HG02759 (cell line): ENCODE measurements at regions not wholly inside any gene's neighbourhood (a gene's known extent, or its start where the extent isn't known, plus 50 kb on each side); places are given as distances from the start of the nearest gene placed in this dataset.
"Not testable (repeated sequence)": the region's sequence is repeated elsewhere in the genome, so short reads cannot be mapped to it uniquely, and the experiment has no call there.

Experiments used
- ATAC-seq: cut with Tn5 transposase; IDR thresholded peaks from one replicate; pipeline ENCODE4 v1.9.1; 2021; ENCODE audit warnings: mild to moderate bottlenecking, moderate library complexity; ENCODE audit not compliant: unreplicated experiment

DNA sequence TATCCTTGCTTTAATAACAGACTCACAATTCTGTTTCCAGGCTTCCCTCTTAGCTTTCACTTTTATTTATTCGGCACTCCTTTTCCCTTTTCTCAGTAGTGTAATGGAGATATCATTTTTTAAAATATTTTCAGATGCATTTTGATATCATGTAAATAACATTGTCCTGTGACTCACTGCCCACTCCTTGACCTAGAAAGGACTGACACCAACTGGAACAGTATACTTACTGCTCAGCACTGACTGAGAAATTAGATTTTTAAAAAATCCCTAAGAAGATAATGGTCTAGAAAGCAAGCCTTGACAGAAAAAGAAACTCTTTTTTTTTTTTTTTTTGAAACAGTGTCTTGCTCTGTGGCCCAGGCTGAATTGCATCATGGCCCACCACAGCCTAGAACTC is 118.0 kb upstream of the FSCB start:
- no peak for ATAC-seq

- no peak for ATAC-seq
Observed at GRCh38 chr14:44620121-44621019, 113.3 kb upstream of the FSCB start.

DNA sequence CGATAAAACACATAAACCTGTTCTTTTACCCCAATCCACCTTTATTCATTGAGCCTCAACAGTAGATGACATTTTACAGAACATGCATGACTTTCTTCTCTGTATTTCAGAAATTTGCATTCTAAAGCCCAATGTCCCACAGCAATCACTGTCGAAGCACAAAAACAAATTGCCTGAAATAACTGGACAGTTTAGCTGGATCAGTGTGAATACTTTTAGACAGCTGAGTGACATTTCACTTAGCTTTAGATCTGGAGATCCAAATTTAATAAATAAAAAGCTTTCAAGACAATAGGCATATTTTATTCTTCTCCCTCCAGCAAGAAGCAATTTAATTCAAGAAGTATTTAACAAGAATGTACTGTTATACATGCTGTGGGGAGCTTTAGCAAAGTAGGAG is 109.1 kb upstream of the FSCB start:
- no peak for ATAC-seq

GRCh38 chr14:44613061-44613712 is 106.1 kb upstream of the FSCB start:
- ATAC-seq: no peak

GRCh38 chr14:44612002-44612401 is 104.9 kb upstream of the FSCB start:
- no peak for ATAC-seq

- ATAC-seq: no peak
Observed at GRCh38 chr14:44609876-44610510, 102.9 kb upstream of the FSCB start.

- no peak for ATAC-seq
Observed at GRCh38 chr14:44609201-44609600, 102.1 kb upstream of the FSCB start.

- ATAC-seq: no peak
Observed at GRCh38 chr14:44607701-44608100, 100.6 kb upstream of the FSCB start.

DNA sequence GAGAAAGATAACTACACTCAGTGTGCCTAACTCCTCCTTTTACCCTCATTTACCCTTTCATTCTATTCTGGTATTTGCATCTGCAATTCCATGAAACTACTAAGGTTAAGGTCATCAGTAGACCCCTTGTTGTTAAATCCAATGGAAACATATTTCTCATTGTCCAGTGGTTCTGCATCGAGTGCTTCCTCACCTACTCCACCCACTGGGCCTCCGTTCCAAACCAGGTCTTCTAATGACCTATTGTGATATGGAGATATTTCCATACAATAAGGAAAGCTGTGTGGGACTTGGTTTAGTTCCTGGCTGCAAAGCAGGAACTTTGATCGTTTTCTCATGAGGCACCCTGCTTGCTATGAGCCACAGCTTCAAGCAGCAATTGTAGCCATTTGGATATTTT is 99.5 kb upstream of the FSCB start:
- ATAC-seq: no peak

DNA sequence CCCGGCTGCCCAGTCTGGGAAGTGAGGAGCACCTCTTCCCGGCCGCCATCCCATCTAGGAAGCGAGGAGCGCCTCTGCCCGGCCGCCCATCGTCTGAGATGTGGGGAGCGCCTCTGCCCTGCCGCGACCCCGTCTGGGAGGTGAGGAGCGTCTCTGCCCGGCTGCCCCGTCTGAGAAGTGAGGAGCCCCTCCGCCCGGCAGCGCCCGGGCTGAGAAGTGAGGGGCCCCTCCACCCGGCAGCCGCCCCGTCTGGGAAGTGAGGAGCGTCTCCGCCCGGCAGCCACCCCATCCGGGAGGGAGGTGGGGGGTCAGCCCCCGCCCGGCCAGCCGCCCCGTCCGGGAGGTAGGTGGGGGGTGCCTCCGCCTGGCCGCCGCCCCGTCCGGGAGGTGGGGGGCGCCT is 94.2 kb upstream of the FSCB start:
- ATAC-seq: not testable (repeated sequence)

- ATAC-seq: no peak
Observed at GRCh38 chr14:44589180-44589579, 82.1 kb upstream of the FSCB start.

DNA sequence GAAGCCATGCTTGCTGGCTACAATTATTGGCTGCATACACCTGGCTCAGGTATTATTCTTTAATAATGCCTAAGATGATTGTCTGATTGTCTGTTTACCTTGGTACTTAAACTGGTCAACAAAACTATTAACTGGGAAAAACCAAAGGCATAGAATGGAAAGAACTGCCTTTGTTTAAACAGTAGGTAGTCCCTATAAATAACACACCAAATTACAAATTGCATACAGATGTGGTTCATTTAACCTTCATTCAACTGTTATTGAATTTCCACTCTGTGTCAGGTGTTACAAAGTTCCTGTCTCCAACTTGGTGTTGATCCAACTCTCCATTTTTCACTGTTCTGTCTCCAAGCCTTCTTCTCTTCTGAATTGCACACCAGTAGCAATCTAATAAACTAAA is 79.8 kb upstream of the FSCB start:
- no peak for ATAC-seq

DNA sequence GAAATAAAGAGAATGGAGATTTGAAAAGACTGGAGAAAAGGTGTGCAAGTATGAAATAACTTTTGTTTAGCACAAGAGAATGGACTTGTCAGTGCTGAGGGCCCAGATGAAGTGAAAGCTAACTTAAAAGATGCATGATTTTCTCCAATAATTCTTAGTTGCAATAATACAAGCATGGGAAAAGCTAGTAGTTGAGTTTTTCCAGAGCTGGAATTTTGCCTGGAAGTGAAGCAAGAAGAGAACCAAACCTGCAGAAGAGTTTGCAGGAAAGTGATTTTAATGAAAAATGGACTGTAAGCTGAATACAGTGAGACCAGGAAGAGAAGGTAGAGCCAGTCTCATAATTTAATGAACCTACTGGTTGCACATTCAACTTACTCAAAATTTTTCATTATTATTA is 69.3 kb upstream of the FSCB start:
- no peak for ATAC-seq

- no peak for ATAC-seq
Observed at GRCh38 chr14:44567997-44568396, 60.9 kb upstream of the FSCB start.

GRCh38 chr14:44565968-44566367 is 58.9 kb upstream of the FSCB start:
- ATAC-seq: no peak

DNA sequence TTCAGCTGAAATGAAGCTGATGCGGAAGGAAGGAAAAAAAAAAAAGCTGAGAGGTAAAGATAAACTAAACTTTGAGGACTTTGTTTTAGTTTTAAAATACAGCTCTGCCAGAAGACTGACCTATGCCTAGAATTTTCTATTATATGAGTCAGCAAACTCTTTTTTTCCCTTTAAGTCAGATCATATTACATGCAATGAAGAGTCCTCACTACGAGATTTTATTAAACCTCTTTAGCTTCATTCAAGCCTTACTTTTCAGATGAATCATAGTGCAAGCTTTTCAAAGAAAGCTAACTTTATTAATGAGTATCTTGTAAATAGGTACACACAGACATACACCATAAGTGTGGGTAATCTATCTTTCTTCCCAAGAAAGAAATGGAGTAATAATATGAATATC is 57.8 kb upstream of the FSCB start:
- no peak for ATAC-seq
